ENCODE measurements at regions not wholly inside any gene's neighbourhood (a gene's known extent, or its start where the extent isn't known, plus 50 kb on each side); places are given as distances from the start of the nearest gene placed in this dataset.

DNA sequence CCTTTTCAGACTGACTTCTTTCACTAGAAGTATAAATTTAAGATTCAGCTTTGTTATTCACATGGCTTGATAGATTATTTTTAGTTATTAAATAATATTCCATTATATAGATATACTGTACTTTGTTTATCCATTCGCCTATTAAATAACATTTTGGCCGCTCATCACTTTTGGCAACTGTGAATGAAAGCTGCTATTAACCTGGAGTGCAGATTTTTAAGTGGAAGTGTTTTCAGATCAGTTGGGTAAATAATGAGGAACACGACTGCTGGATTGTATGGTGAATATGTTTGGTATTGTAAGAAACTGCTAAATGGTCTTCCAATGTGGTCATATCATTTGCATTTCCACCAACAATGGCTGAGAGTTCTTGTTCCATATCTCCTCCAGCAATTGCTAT is 97.6 kb upstream of the ZNF804B start:
- TF ChIP-seq CTCF (IDR thresholded peaks at IDR 0.05; ENCODE audit: insufficient read depth, missing control alignments), result no peak
- no peak for DNase-seq (ENCODE audit: insufficient read length, low spot score)
- FAIRE-seq, result no peak

DNA sequence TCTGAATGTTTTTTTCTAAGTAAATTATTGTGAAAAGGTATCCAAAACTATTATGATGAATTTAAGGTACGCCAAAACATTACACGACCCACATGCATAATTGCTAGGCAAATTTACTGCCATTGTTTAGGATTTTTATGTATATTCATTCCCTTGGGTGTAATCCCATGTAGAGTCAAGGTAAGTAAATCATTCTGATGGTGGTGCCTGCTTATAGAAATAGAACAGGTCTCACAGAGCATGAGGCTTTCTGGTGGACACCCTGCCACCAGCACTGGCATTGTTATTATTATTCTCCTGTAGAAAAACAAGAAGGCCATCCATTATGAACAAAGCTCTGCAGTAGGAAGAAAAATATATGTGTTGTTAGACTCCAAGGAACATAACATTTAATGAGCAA is 111.7 kb upstream of the ZNF804B start:
- FAIRE-seq, result no peak
- DNase-seq (ENCODE audit: insufficient read length, low spot score), result no peak
- TF ChIP-seq CTCF (IDR thresholded peaks at IDR 0.05; ENCODE audit: insufficient read depth, missing control alignments), result no peak

GRCh38 chr7:88638583-88638982 is 120.9 kb upstream of the ZNF804B start:
- TF ChIP-seq CTCF (IDR thresholded peaks at IDR 0.05; ENCODE audit: insufficient read depth, missing control alignments), result no peak
- FAIRE-seq (no peak), DNase-seq (ENCODE audit: insufficient read length, low spot score) (no peak)

- FAIRE-seq, result no peak
- TF ChIP-seq CTCF (IDR thresholded peaks at IDR 0.05; ENCODE audit: insufficient read depth, missing control alignments), result no peak
- DNase-seq (ENCODE audit: insufficient read length, low spot score), result no peak
Measured at GRCh38 chr7:88637795-88638194, 121.7 kb upstream of the ZNF804B start.

GRCh38 chr7:88635149-88635548 is 124.4 kb upstream of the ZNF804B start:
- DNase-seq (ENCODE audit: insufficient read length, low spot score), result no peak
- no peak for FAIRE-seq

DNA sequence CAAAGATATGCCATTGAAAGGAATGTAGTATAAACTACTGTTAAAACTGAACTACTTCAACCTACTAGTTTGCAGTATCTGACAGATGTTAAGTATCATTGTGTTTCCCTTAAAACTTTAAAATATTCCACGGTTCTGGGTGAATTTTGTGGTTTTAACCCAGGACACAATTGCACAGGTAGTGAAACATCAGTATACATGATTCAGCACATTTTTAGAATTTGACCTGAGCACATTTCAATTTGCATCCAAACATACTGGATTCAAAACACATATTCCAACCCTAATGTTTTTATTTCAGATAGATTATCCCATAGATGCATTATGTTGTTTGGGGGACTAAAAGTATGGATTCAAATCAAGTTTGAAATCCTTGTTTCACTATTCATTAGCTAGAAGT is 129.9 kb upstream of the ZNF804B start:
- FAIRE-seq, result no peak
- no peak for DNase-seq (ENCODE audit: insufficient read length, low spot score)
- TF ChIP-seq CTCF (IDR thresholded peaks at IDR 0.05; ENCODE audit: insufficient read depth, missing control alignments), result no peak

More at GRCh38 chr7:88635149-88635548, 124.4 kb upstream of the ZNF804B start:
- TF ChIP-seq CTCF (IDR thresholded peaks at IDR 0.05; ENCODE audit: insufficient read depth, missing control alignments), result no peak

- TF ChIP-seq CTCF (IDR thresholded peaks at IDR 0.05; ENCODE audit: insufficient read depth, missing control alignments), result no peak
- DNase-seq (ENCODE audit: insufficient read length, low spot score) (no peak), FAIRE-seq (no peak)
Measured at GRCh38 chr7:88628363-88629085, 131.0 kb upstream of the ZNF804B start.
